HG02938 (cell line): ENCODE measurements at regions not wholly inside any gene's neighbourhood (a gene's known extent, or its start where the extent isn't known, plus 50 kb on each side); places are given as distances from the start of the nearest gene placed in this dataset.

Source experiments
- ATAC-seq: cut with Tn5 transposase; IDR thresholded peaks from one replicate; pipeline ENCODE4 v1.9.1; 2021; ENCODE audit warnings: mild to moderate bottlenecking, moderate library complexity; ENCODE audit not compliant: unreplicated experiment

- no peak for ATAC-seq
Observed at GRCh38 chr13:33686772-33687480, 131.0 kb upstream of the RFC3 start.

- no peak for ATAC-seq
Observed at GRCh38 chr13:33690354-33690753, 127.6 kb upstream of the RFC3 start.

GRCh38 chr13:33691980-33692379 lies 126.0 kb upstream of the RFC3 start:
- no peak for ATAC-seq

GRCh38 chr13:33692531-33692930 lies 125.4 kb upstream of the RFC3 start:
- ATAC-seq: no peak

DNA sequence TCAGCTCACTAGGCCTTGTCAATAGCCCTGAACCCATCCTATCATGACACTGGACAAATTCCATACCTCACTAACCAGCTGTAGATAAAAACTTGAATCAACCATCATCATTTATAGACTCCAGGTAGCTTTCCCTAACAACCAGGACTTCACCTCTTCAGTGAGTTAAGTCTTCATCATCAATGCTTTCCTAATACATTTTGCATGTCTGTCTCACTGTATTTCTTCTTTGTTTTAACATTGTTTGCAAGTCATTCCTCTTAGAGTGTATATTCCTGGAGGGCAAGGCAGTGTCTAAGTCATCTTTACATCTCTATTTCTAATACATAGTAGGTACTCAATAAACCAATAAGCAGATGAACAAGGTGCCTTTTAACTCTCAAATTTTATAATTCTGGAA lies 123.4 kb upstream of the RFC3 start:
- ATAC-seq: no peak

DNA sequence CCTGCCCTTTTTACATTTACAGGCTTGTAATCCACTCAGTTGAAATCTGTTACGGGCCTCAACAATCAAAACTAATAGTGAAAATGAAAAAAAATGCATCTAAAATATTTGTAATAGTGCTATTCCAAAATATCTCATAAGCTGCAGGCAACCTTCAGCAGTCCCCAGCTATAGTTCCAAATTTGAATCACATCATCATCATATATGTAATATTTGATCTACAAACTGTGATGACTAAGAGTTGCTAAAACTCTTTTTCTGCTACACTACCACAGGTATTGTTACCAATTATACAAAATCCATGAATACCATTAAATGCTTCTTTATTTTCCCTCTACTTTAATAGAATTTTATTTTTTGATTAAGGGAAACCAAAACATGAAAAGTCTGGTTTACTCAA lies 121.4 kb upstream of the RFC3 start:
- no peak for ATAC-seq

- ATAC-seq: no peak
Observed at GRCh38 chr13:33697926-33698325, 120.0 kb upstream of the RFC3 start.

DNA sequence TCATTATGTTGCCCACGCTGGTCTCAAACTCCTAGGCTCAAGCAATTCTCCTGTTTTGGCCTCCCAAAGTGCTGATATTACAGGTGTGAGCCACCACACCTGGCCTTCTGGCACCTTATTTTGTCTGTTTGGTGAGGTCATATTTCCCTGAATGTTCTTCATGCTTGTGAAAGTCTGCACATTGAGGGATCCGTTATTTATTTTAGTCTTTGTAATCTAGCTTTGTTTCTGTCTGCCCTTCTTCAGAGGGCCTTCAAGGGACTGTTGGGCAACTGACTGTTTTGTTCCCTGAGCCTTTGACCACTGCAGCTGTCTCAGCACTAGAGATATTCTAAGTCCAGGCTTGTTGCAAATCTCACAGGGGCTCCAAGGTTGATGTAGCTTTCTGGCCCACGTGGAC lies 110.5 kb upstream of the RFC3 start:
- ATAC-seq: no peak

GRCh38 chr13:33710924-33711323 lies 107.0 kb upstream of the RFC3 start:
- ATAC-seq: no peak

GRCh38 chr13:33711436-33711835 lies 106.5 kb upstream of the RFC3 start:
- no peak for ATAC-seq

- ATAC-seq: no peak
Observed at GRCh38 chr13:33717775-33718174, 100.2 kb upstream of the RFC3 start.

DNA sequence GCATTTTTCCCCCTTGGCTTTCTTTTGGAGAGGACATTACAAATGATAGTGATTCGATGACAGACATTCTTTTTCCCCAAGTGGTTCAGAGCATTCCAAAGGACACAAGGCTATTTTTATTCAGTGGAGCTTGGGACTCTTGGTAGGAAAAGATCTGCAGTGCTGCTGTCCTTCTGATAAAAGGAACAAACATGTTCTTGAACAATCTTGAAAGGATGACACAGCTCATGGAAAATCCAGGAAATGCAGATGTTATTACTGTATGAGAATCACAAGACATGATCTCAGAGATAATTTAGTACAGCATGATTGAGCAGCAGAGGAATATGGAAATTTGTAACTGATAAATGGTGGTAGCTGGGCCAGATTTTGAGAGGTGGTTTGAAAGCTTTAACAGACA lies 96.2 kb upstream of the RFC3 start:
- no peak for ATAC-seq

DNA sequence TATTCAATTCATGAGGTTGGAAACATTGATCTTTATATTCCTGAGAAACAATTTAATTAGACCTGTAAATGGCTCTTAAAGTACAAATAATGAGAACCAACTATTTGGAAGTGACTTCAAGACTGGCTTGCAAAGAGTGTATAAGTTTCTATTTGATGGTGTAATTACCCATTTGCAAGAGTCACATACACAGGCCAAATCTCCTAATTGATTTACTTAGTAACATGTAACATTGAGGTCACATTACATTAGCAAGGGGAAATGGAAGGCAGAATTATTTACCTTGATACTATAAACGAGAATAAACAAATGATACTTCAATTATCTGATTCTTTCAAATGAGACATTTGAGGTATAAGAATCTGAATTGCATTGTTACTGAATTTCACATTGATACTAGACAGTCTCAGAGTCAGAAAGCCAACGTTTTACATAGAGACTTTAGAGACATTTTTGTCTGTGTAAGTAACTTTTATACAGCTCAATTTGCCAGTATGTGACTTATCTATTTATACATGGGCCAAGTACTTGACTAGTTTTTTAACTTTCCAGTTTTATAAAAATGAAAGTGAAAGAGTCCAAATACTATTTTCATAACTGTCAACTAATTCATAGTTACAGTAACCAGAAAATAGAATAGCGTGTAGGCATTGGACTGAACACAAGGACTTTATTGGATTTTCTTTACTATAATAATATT lies 95.6 kb upstream of the RFC3 start:
- peak; percentile 51 for ATAC-seq

- no peak for ATAC-seq
Observed at GRCh38 chr13:33723365-33723764, 94.6 kb upstream of the RFC3 start.

- peak; percentile 59 for ATAC-seq
Observed at GRCh38 chr13:33723772-33724435, 94.0 kb upstream of the RFC3 start.

DNA sequence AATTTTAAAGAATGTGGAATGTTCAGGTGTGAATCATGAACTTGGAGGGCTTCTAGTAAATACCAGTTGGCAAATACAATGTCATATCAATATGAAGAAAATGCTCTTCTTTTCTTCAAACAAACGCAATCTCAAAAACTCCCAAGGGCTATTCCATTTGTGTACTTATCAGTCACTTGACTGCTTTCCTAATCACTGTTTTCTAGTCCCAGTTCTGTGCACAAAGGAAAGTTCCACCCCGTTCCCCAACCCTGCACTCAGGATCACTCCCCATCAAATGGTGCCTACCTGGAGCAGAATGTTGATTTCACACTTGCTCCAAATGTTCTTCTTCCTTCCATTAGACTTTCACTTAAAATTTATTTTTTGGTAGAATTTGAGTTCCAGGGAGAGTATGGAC lies 92.6 kb upstream of the RFC3 start:
- no peak for ATAC-seq

GRCh38 chr13:33727297-33728083 lies 90.5 kb upstream of the RFC3 start:
- ATAC-seq: no peak

- ATAC-seq: peak; percentile 89
Observed at GRCh38 chr13:33728271-33729037, 89.5 kb upstream of the RFC3 start.

DNA sequence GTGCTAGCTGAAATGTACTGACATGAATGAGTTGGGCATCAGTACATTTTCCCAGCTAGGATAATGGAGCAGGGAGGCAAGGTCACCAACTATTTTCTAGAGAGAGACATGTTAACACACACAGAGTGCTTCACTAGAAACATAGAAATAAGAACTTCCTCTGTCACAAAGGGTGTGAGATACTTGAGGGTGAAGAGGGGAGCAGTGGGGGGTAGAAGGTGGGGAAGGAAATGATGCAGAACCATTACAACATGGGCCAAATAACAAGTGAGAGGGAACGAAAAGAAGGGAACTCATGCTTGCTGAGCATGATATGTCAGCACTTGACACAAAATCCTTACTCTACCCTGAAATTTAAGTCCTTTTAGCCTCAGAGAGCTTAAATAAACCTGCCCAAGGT lies 87.8 kb upstream of the RFC3 start:
- peak; percentile 25 for ATAC-seq

- ATAC-seq: no peak
Observed at GRCh38 chr13:33730619-33731018, 87.3 kb upstream of the RFC3 start.

GRCh38 chr13:33735276-33735675 lies 82.7 kb upstream of the RFC3 start:
- ATAC-seq: no peak
